ENCODE measurements at regions not wholly inside any gene's neighbourhood (a gene's known extent, or its start where the extent isn't known, plus 50 kb on each side); places are given as distances from the start of the nearest gene placed in this dataset.

- TF ChIP-seq POLR2A (IDR thresholded peaks at IDR 0.05) = no peak
- no peak for TF ChIP-seq CTCF (IDR thresholded peaks at IDR 0.05)
- intact Hi-C loops (cut with DNase I) = no loop called here
- ATAC-seq = no peak
- 78% methylated on average over 5 of the region's 10 CpGs for WGBS (ENCODE audit: insufficient coverage, low coverage, low lambda C conversion rate, missing lambda C conversion rate)
- H3K27me3 ChIP-seq = no peaks in the 10 kb centered on the region
- H3K4me1 ChIP-seq = peaks cover 0 to 43% (median 21%) of the 10 kb centered on the region in 4 donors
- peak overlapping the region; percentile 75 to 95 (median 90) for H3K27ac ChIP-seq
- no peaks in the 10 kb centered on the region for H3K9me3 ChIP-seq
- no peak overlapping the region for H3K4me3 ChIP-seq
- DNase-seq = no peak
- no peaks in the 10 kb centered on the region for H3K36me3 ChIP-seq
Observed at GRCh38 chr15:70197318-70197944, 99.7 kb upstream of the TLE3 start.

- no peaks in the 10 kb centered on the region for H3K36me3 ChIP-seq
- no peaks in the 10 kb centered on the region for H3K9me3 ChIP-seq
- H3K4me3 ChIP-seq = no peak overlapping the region
- peak; percentile 70 to 83 (median 78) for ATAC-seq
- TF ChIP-seq CTCF (IDR thresholded peaks at IDR 0.05) = peak in 1 of 4 donors; percentile 18
- peak; percentile 56 for TF ChIP-seq POLR2A (IDR thresholded peaks at IDR 0.05)
- H3K27me3 ChIP-seq = no peaks in the 10 kb centered on the region
- intact Hi-C loops (cut with DNase I) = no loop called here
- peak; percentile 89 to 98 (median 97) for DNase-seq
- 28% methylated on average over 16 of the region's 21 CpGs for WGBS (ENCODE audit: insufficient coverage, low coverage, low lambda C conversion rate, missing lambda C conversion rate)
- H3K27ac ChIP-seq = peak overlapping the region; percentile 75 to 95 (median 90)
- peaks cover 0 to 46% (median 22%) of the 10 kb centered on the region in 4 donors for H3K4me1 ChIP-seq
Observed at GRCh38 chr15:70196372-70197316, 98.9 kb upstream of the TLE3 start.

GRCh38 chr15:70195587-70196305, 98.0 kb upstream of the TLE3 start:
- peak overlapping the region; percentile 52 to 95 (median 90) for H3K27ac ChIP-seq
- H3K27me3 ChIP-seq = no peaks in the 10 kb centered on the region
- 53% methylated on average over 7 of the region's 13 CpGs for WGBS (ENCODE audit: insufficient coverage, low coverage, low lambda C conversion rate, missing lambda C conversion rate)
- no peak overlapping the region for H3K4me3 ChIP-seq
- ATAC-seq = peak; percentile 54 to 69 (median 62)
- intact Hi-C loops (cut with DNase I) = no loop called here
- H3K4me1 ChIP-seq = peaks cover 0 to 46% (median 22%) of the 10 kb centered on the region in 4 donors
- no peaks in the 10 kb centered on the region for H3K36me3 ChIP-seq
- peak; percentile 80 to 90 (median 83) for DNase-seq
- H3K9me3 ChIP-seq = no peaks in the 10 kb centered on the region
- TF ChIP-seq POLR2A (IDR thresholded peaks at IDR 0.05) = peak; percentile 30
- no peak for TF ChIP-seq CTCF (IDR thresholded peaks at IDR 0.05)

GRCh38 chr15:70195171-70195570, 97.5 kb upstream of the TLE3 start:
- intact Hi-C loops (cut with DNase I) = no loop called here
- no peaks in the 10 kb centered on the region for H3K27me3 ChIP-seq
- WGBS (ENCODE audit: insufficient coverage, low coverage, low lambda C conversion rate, missing lambda C conversion rate) = 21% methylated on average over 2 of the region's 7 CpGs
- H3K27ac ChIP-seq = peak overlapping the region; percentile 52 to 95 (median 90)
- TF ChIP-seq POLR2A (IDR thresholded peaks at IDR 0.05) (no peak), CTCF (IDR thresholded peaks at IDR 0.05) (no peak)
- ATAC-seq (no peak), DNase-seq (no peak)
- H3K36me3 ChIP-seq = no peaks in the 10 kb centered on the region
- H3K9me3 ChIP-seq = no peaks in the 10 kb centered on the region
- no peak overlapping the region for H3K4me3 ChIP-seq
- H3K4me1 ChIP-seq = peaks cover 0 to 46% (median 22%) of the 10 kb centered on the region in 4 donors
